NCI-H2227 (cell line): ENCODE measurements at regions not wholly inside any gene's neighbourhood (a gene's known extent, or its start where the extent isn't known, plus 50 kb on each side); places are given as distances from the start of the nearest gene placed in this dataset.
"Not testable (repeated sequence)": the region's sequence is repeated elsewhere in the genome, so short reads cannot be mapped to it uniquely, and the experiment has no call there.

ENCODE experiments used
- DNase-seq: peaks from one replicate; lab custom pipeline; 2025; ENCODE audit not compliant: unreplicated experiment; lab: John Stamatoyannopoulos, UW

DNA sequence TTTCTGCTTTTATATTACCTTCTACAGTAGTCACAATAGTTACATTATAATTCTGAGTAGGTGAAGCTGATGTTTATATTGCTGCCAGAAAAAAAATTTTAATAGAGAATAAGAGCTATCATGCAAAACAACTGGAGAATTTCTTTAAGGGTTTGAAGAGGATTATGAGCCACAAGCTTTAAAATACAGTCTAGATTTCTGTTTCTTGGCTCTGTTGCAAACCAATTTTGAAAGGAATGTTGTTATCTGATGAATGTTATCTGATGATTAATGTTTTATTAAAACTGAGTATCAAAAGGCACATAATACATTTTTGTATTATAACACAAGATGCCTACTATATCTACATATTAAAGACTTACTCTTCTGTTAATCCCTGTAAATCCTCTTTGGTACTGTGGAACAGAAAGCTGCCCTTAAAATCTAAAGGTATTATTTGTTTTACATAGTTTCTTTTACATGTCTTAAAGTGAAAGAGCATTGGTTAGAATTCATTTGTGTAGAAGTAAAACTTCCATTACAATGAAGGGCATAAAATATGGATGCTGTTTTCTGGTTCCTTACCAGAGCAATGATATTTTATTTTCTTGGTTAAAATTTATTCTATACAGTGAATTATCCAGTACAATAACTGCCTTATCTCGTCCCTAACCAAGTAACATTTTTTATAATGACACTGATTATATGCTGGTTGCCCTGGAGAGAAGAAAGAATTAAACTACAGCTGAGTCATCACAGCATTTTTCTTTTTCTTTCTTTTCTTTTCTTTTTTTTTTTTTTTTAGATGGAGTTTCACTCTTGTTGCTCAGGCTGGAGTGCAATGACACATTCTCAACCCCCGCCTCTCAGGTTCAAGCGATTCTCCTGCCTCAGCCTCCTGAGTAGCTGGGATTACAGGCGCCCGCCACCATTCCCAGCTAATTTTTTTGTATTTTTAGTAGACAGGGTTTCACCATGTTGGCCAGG lies 205.7 kb downstream of the TANC2 start:
- DNase-seq = no peak

DNA sequence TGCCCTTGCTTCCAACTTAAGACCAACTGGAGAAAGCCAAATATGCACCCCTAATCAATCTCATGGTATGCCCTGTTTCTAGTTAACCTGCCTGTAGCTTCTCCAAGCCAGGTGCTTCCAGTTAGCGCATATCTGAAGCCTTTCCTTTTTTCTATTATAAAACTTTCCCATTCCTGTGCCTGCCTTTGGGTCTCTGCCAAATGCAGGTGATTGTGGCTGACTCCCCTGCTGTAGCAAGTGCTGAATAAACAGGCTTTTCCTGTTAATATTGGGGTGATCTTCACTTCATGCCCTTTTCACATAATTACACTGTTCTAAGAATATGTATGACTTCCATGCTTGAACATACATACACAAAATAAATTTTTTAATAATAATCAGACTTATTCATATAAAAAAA lies 207.4 kb downstream of the TANC2 start:
- DNase-seq = no peak

DNA sequence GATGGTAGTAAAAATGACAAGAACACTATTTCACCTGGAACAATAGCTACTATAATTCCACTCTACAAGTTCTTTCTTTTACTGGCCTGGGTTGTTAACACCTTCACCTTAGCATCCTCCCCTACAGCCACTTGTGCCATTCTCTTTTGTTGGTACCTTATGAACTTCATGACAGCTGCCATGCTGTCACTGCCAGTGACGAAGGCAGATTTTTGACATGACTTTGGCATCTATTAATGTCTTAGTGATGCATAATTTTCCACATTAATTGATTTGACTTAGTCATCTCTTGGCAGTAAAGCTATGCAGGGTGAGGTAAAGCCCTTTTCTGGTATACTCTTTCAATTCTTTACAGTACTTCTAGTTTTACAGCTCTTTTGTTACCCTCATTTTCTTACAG lies 207.9 kb downstream of the TANC2 start:
- DNase-seq = no peak

DNA sequence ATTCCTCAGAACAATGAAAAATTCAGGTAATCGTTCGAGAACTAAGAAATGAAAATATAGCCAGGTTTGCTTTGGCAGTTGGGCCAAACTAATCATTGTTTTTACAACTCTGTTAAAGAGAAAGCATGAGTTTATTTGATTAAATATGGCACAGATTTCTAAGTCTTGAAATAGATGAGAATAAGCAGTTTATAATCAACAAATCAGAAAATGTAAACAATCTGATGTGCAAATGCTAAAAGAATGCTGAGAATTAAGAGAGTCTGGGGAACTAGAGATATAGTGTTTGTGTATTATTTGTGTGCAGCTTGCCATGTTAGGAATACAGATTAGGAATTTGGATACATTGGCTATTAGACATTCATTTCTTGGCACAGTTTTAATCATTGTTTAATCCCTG lies 212.5 kb downstream of the TANC2 start:
- no peak for DNase-seq

DNA sequence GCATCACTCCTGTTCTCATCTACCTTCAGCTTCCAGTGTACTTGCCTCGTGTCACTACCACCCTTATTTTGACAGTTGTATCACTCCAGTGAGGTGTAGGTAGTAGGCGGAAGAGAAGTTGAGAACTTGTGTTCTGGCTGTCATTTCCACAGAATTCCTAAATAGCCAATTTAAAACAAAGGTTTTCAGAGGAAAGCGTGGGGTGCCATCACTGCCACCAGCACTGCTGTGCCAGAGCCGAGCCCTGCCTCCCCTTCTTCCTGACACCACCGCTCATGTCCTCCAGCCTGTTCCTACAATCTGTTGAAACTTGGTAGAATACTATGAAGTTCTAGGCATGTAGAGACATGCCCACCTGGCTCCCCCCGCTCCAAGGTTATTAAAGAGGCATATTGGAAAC lies 215.8 kb downstream of the TANC2 start:
- no peak for DNase-seq

DNA sequence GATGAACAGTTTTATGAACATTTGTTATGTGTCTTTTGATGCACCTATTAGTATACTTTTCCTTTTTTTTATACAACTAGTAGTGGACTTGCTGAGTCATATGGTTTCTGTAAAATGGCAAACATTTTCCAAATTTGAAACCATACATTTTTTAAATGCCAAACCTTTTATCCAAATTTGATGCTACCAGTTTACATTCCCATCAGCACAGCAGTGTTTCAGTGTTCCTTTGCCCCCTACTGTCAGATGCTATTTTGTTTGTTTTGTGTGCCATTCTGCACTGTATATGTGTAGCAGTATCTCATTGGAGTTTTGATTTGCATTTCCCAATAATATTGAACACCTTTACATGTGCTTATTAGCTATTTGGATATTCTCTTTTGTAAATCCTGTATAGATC lies 219.4 kb downstream of the TANC2 start:
- DNase-seq = no peak

DNA sequence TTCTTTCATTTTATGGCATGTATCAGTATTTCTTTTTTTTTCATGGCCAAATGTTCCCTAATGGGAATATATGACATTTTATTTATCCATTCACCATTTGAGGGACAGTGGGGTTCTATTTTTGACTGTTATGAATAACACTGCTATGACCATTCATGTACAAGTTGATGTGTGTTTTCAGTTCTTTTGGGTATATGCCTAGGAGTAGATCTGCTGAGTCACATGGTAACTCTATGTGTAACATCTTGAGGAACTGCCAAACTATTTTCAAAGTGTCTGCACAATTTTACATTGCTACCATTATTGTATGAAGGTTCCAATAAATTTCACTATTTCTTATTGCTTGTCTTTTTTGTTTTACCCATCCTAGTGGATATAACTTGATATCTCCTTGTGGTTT lies 223.0 kb downstream of the TANC2 start:
- DNase-seq = no peak

DNA sequence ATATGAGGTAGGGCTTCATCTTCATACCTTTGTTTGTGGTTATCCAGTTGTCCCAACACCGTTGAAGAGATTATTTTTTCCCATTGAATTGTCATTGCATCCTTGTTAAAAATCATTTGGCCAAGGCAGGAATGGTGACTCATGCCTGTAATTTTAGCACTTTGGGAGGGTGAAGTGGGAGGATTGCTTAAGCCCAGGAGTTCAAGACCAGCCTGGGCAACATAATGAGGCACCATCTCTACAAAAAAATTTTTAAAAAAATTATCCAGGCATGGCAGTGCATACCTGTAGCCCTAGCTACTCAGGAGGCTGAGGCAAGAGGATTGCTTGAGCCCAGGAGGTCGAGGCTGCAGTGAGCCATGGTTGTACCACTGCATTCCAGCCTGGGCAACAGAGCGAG lies 223.9 kb downstream of the TANC2 start:
- no peak for DNase-seq

DNA sequence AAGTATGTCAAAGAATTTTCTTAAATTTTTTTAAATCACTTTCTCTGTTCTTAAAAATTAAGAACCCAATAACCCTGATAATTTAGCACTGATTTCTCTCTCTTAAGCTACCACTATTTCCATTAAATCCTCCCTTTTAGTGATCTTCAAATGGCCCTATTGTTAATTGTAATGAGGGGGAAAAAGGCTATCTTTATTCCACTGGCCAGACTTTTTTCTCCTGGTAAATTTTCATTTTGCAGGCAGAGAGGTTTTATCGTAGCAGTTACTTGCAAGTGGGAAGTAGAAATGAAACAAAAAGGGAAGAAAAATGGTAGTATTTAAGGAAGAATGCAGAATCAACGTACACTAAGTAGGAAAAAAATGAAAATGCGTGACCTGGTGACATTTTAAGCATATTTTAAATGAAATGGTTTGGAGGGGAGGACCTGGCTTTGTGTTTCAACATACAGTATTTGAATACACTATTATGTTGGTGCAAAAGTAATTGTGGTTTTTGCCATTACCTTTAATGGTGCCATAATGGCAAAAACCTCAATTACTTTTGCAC lies 224.9 kb downstream of the TANC2 start:
- no peak for DNase-seq

DNA sequence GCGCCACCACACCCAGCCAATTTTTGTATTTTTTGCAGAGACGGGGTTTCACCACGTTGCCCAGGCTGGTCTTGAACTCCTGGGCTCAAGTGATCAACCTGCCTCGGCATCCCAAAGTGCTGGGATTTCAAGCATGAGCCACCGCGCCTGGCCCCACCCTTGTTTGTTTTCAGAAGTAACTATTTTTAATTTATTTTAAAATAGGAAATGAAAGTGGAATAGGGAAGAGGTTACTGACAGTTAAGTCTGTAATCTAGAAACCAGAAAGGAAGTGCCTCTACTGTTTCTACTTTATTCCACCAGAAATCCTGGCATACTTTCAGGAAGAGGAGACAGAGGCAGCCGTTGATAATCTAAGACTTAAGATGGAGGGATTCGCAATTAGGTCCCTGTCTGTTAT lies 225.6 kb downstream of the TANC2 start:
- no peak for DNase-seq

DNA sequence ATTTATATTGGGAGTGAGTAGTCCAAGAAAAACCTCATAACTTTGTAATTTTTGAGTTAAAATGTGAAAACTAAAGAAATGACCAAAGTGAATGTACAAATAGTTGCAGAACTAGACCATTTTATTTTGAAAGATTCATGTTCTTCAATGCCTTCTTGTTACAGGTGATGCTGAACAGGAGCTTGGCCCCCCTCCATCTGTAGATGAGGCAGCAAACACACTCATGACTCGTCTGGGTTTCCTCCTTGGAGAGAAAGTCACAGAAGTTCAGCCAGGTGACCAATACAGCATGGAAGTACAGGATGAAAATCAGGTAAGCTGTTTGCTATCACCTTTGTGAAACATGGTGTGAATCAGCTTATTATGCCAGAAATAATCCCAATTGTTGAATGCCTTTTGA lies 227.8 kb downstream of the TANC2 start:
- no peak for DNase-seq

DNA sequence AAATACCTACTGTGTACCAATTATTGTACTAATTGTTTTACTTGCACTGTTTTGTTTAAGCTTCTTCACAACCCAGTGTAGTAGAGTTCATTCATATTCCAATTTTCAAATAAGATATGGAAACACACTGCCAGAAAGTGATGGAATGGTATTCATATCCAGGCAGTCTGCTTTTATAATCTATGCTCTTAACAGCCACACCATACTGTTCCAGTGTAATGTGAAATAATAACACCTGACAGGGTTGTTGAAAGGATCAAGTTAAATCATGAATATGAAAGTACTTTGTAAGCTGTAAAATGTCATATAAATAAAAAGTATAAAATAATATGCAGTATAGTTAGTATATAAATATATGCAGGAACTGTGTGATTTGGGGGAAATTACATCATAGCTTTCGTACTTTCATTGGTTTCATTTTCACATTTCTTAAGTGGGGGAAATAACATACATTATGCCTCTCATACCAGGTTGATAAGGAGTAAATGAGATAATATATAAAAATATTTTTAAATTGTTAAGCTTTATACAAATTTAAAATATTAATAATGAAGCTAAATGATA lies 230.8 kb downstream of the TANC2 start:
- DNase-seq = no peak

DNA sequence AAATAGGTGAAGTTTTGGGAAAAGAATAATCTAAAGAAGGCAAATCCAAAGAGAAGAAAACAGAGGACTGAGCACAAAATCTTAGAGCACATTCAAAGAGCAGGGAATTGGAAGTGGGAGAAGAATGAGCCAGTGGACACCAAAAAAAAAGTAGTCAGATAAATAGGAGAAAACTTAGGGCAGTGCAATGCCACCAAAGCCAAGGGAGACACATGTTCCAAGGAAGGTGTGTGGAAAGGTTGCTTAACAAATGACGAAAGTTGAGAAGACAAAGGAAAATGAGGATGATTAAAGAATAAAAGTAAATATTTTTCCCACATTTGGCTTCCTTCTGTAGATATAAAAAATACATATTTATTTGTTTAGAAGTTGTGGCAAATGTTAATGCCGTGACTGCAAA lies 237.6 kb downstream of the TANC2 start:
- no peak for DNase-seq

DNA sequence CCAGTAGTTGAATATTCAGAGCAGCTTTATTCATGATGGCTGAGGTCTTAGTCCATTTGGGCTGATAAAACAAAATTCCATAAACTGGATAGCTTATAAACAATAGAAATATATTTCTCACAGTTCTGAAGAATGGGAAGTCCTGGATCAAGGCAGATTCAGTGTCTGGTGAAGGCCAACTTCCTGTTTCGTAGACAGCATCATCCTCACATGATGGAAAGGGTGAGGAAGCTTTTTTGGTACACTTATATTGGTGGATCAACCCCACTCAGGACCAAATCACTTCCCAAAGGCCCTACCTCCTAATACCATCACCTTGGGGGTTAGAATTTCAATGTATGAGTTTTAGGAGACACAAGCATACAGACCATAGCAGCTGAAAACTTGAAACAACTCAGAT lies 224.2 kb downstream of the CYB561 start:
- DNase-seq = no peak

DNA sequence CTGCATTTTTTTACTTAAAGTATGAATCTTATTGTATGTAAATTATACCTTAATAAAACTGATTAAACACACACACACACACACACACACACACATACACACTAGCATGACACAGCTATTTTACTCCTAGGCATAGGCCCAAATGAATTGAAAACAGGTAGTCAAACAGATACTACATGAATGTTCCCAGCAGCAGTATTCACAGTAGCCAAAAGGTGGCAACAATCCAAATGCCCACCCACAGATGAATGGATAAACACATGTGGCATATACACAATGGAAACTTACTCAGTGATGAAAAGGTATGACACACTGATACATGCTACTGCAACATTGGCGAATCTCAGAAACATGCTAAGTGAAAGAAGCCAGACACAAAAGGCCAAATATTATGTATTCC lies 223.5 kb downstream of the CYB561 start:
- DNase-seq = no peak

DNA sequence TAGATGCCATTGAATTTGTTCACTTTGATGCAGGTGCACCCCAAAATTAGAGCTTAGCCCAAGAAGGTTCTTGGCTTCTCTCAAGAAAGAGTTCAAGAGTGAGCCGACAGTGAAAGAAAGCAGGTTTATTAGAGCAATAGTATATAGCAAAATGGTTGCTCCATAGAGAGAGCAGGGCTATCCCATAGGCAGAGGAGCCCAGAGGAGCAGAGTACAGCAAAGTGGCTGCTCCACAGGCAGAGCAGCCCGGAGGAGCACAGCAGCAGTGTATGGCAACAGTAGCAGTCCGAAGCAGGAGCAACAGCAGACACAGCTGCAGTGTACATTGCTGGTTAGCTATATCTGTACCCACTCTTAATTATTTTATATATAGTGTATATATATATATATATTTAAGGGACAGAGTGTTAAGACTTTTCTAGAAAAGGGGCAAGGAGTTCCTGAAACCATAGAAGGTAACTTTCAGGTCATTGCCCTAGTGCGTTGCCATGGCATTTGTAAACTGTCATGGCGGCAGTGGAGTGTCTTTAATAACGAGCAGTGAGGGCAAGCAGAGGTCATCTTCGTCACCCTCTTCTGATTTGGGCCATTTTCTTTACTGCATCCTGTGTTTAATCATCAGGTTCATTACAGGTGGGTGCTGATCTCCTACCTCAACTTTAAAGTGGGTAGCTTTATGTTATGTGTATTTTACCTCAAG lies 222.7 kb downstream of the CYB561 start:
- no peak for DNase-seq

DNA sequence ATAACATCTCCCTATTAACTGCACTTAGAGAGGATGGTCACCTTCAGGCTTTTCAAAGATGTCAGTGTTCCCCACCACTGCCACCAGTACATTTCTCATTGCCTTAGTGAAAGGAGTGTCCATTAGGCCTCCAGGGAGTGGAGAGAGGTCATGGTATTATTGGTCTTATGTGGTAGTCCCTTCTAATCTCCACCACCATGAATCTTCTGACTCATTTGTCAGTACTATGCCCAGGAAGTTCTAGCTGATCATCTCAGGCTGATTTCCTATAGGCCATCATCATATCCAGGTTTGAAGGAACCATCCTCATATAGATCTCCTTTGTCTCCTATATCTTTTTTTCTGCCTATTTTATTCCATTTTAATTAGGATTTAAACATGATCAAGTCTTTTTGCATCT lies 221.5 kb downstream of the CYB561 start:
- no peak for DNase-seq

DNA sequence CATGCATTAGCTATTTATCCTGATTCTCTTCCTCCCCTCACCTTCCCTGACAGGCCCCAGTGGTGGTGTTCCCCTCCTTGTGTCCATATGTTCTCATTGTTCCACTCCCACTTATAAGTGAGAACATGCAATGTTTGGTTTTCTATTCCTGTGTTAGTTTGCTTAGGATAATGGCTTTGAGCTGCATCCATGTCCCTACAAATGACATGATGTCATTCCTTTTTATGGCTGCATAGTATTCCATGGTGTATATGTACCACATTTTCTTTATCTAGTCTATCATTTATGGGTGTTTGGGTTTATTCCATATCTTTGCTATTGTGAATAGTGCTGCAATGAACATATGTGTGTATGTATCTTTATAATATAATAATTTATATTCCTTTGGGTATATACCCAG lies 219.4 kb downstream of the CYB561 start:
- DNase-seq = not testable (repeated sequence)

DNA sequence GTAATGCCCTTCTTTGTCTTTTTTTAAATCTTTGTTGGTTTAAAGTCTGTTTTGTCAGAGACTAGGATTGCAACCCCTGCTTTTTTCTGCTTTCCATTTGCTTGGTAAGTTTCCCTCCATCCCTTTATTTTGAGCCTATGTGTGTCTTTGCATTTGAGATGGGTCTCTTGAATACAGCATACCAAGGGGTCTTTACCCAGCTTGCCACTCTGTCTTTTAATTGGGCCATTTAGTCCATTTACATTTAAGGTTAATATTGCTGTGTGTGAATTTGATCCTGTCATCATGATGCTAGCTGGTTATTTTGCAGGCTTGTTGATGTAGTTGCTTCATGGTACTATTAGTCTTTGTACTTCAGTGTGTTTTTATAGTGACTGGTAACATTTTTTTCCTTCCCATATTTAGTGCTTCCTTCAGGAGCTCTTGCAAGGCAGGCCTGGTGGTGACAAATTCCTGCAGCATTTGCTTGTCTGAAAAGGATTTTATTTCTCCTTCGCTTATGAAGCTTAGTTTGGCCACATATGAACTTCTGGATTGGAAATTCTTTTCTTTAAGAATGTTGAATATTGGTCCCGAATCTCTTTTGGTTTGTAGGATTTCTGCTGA lies 215.0 kb downstream of the CYB561 start:
- DNase-seq = not testable (repeated sequence)

DNA sequence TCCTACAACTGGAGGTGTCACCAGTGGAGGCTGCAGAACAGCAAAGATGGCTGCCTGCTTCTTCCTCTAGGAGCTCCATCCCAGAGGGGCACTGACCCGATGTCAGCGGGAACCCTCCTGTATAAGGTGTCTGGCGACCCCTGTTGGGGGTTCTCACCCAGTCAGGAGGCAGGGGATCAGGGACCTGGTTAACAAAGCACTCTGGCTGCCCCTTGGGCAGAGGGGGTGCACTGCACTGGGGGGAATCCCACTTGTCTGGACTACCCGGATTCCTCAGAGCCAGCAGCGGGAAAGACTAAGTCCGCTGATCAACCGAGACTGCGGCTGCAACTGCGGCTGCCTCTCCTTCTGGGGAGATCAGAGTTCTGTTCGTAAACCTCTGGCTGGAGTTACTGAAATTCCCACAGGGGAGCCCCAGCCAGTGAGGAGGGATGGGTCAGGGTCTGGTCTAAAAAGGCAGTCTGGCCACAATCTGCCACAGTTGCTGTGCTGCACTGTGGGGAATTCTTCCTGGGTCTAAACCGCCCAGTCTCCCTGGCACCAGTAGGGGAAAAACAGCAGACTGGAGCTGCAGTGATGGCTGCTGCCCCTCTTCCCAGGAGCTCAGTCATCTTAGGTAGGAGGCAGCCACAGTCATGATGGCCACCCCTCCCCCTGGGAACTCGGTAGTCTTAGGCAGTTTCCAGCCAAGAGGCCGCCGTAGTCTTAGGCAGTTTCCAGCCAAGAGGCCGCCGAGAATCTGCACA lies 213.4 kb downstream of the CYB561 start:
- DNase-seq = no peak

DNA sequence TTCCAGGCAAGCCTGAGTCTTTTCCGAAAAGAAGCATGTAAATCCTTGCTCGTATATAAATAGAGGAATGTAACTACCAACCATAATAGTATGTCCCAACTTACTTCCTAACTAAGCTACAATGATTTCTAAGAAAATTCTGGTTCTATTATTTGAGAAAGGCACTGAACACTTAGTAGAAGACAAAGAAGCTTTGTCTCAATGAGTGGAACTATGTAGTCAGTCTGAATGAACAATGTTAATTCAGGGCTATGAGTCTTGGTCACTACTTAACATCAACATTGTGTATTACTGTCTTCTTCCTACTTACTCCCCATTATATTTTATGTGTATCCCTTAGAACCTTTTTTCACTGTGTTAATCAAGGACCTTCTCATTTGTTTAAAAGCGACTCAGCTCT lies 206.0 kb downstream of the CYB561 start:
- no peak for DNase-seq
